ENCODE measurements at regions not wholly inside any gene's neighbourhood (a gene's known extent, or its start where the extent isn't known, plus 50 kb on each side); places are given as distances from the start of the nearest gene placed in this dataset.

DNA sequence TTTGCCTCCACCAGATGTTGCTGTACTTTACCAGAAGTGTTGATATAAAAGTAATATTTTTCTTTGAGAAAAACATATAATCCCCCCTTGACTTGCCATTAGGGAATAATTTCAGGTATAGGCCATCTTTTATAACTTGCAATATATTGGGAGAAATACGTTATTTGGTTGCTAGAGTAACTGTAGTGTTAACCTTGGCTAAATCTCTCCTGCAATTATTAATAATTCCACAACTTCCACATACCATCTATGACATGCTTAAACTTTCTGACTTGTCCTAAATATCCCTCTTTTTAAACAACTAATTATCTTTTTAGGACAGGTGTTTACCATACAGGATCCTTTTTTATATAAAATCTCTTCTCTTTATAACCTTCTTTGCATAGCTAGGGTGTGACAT lies 1048.2 kb downstream of the SLC16A7 start:
- FAIRE-seq (no peak), DNase-seq (ENCODE audit: low read depth in 1 of 2, low spot score in 2 of 2) (no peak)
- Histone ChIP-seq H3K27ac (ENCODE audit: low read depth, low read length) (no peak overlapping the region), H2BK15ac (ENCODE audit: low read length) (no peak overlapping the region), H3K4ac (replicated peaks; ENCODE audit: insufficient read length, low read depth, low read length) (no peak overlapping the region), H2BK12ac (ENCODE audit: low read depth, low read length) (no peak overlapping the region), H3K18ac (ENCODE audit: extremely low read depth, low read length) (no peak overlapping the region), H3K27me3 (replicated peaks in 1 of 4; ENCODE audit: control insufficient read depth in 3 of 4, extremely low read depth in 1 of 4, insufficient read depth in 3 of 4, low read length in 3 of 4) (no peaks in the 10 kb centered on the region), H3K4me1 (replicated peaks in 1 of 4; ENCODE audit: control insufficient read depth in 3 of 4, insufficient read depth in 4 of 4, low read length in 3 of 4) (no peaks in the 10 kb centered on the region), H3K79me1 (ENCODE audit: low read depth, low read length) (no peaks in the 10 kb centered on the region), H2BK20ac (ENCODE audit: low read length) (no peak overlapping the region), H4K91ac (replicated peaks; ENCODE audit: insufficient read length, low read length) (no peak overlapping the region), H3K9me3 (ENCODE audit: insufficient read depth in 2 of 2, low read depth in 1 of 2, low read length in 1 of 2) (peaks cover 55 to 56% of the 10 kb centered on the region in 2 experiments; a peak in 3 of 4 replicates), H3K4me3 (ENCODE audit: extremely low read depth in 1 of 4, insufficient read depth in 2 of 4, low read depth in 3 of 4, low read length in 4 of 4) (no peak overlapping the region), H4K8ac (ENCODE audit: extremely low read depth, insufficient read depth, low read length) (no peak overlapping the region), H3K23ac (ENCODE audit: insufficient read length) (no peak overlapping the region), H3K79me2 (ENCODE audit: control insufficient read depth in 1 of 2, insufficient read depth in 2 of 2, low read length in 2 of 2) (no peaks in the 10 kb centered on the region), H3K56ac (replicated peaks; ENCODE audit: insufficient read length, low read depth, low read length) (no peak overlapping the region), H4K20me1 (replicated peaks in 1 of 2; ENCODE audit: control insufficient read depth in 1 of 2, insufficient read depth in 2 of 2, low read length in 2 of 2) (no peaks in the 10 kb centered on the region), H2AFZ (ENCODE audit: low read length) (no peak overlapping the region), H3K14ac (ENCODE audit: insufficient read length) (no peak overlapping the region), H3K36me3 (ENCODE audit: control insufficient read depth in 2 of 4, insufficient read depth in 4 of 4, low read length in 3 of 4) (peaks cover 0 to 3% (median 0%) of the 10 kb centered on the region in 4 experiments; a peak in 1 of 8 replicates), H3K4me2 (ENCODE audit: insufficient read depth in 1 of 2, low read depth in 2 of 2, low read length in 2 of 2) (no peak overlapping the region), H2BK120ac (replicated peaks; ENCODE audit: low read depth, low read length) (no peak overlapping the region), H4K5ac (ENCODE audit: insufficient read length, low read depth, low read length) (no peak overlapping the region), H2AK5ac (ENCODE audit: low read depth, low read length) (no peak overlapping the region), H3K23me2 (ENCODE audit: low read depth, low read length) (no peaks in the 10 kb centered on the region), H3K9ac (replicated peaks in 1 of 4; ENCODE audit: extremely low read depth in 1 of 4, low read depth in 3 of 4, low read length in 3 of 4) (no peak overlapping the region), H2BK5ac (ENCODE audit: low read depth, low read length) (no peak overlapping the region)
- 85% methylated on average over 1 of the region's 1 CpG; no CpG with 5 or more reads in 1 of the 2 experiments for WGBS, 2 experiments (ENCODE audit: extremely low coverage in 1 of 2, insufficient coverage in 1 of 2, insufficient read length in 1 of 2, insufficient replicate concordance in 2 of 2, low coverage in 1 of 2, low lambda C conversion rate in 2 of 2, missing lambda C conversion rate in 1 of 2)
- ChIA-PET CTCF (ENCODE audit: partially characterized antibody) (interaction anchor here (0.7 to 1.5 kb wide), 2 partner anchors 8 to 15 kb away, joined by 3 to 4 read pairs; no protein-coding TSS in a partner anchor), POLR2A (ENCODE audit: partially characterized antibody) (no interaction called here)
- TF ChIP-seq SRF (IDR thresholded peaks at IDR 0.05; ENCODE audit: low read depth, low read length) (no peak), YY1 (IDR thresholded peaks at IDR 0.05; ENCODE audit: low read depth, low read length) (no peak), SIRT6 (IDR thresholded peaks at IDR 0.05; ENCODE audit: low read length) (no peak), JUN (IDR thresholded peaks at IDR 0.05; ENCODE audit: low read depth, low read length) (no peak), MAFK (IDR thresholded peaks at IDR 0.05; ENCODE audit: low read depth, low read length) (no peak), CREB1 (IDR thresholded peaks at IDR 0.05) (no peak)
